H1 (cell line): ENCODE measurements at regions not wholly inside any gene's neighbourhood (a gene's known extent, or its start where the extent isn't known, plus 50 kb on each side); places are given as distances from the start of the nearest gene placed in this dataset.

Experiments
- CTCF ChIA-PET: fragments of 300-600 bp; sonication (Branson Sonifier 250); formaldehyde crosslinking; loops from one replicate; lab custom pipeline; 2021; ENCODE audit not compliant: partially characterized antibody; lab: Charles Lee
- POLR2A ChIA-PET: fragments of 300-600 bp; sonication (Branson Sonifier 250); formaldehyde crosslinking; loops from one replicate; lab custom pipeline; 2021; ENCODE audit warnings: inconsistent platforms; ENCODE audit not compliant: partially characterized antibody; lab: Charles Lee
- DNase-seq, 2 experiments: peaks; one replicate each; pipeline versions ENCODE4 v3.0.0 to v3.0.0-alpha.2; 2010 to 2022; ENCODE audit warnings: low spot score in 2 of 2, low read depth in 1 of 2, mixed read lengths in 1 of 2
- FAIRE-seq: peaks from 2 replicates; lab custom pipeline; 2011; peaks lifted over from hg19 to GRCh38; lab: Jason Lieb, UNC
- H2AFZ ChIP-seq: 2 replicates; pipeline ENCODE4 v1.8.1; 2012; ENCODE audit warnings: low read length, inconsistent platforms
- H2AK5ac ChIP-seq: 2 replicates; pipeline ENCODE4 v1.6.1; 2013; ENCODE audit warnings: low read depth, low read length
- H2BK120ac ChIP-seq: replicated peaks from 2 replicates; pipeline ENCODE3; 2013; ENCODE audit warnings: low read depth, low read length, inconsistent platforms
- H2BK12ac ChIP-seq: 2 replicates; pipeline ENCODE4 v1.6.1; 2013; ENCODE audit warnings: low read depth, low read length
- H2BK15ac ChIP-seq: 2 replicates; pipeline ENCODE4 v1.6.1; 2013; ENCODE audit warnings: low read length
- H2BK20ac ChIP-seq: 2 replicates; pipeline ENCODE4 v1.6.1; 2013; ENCODE audit warnings: low read length
- H2BK5ac ChIP-seq: 2 replicates; pipeline ENCODE4 v1.6.1; 2013; ENCODE audit warnings: low read depth, low read length
- H3K14ac ChIP-seq: 2 replicates; pipeline ENCODE4 v1.6.1; 2013; ENCODE audit warnings: inconsistent platforms; ENCODE audit not compliant: insufficient read length
- H3K18ac ChIP-seq: 2 replicates; pipeline ENCODE4 v1.6.1; 2013; ENCODE audit warnings: low read length; ENCODE audit errors: extremely low read depth
- H3K23ac ChIP-seq: 2 replicates; pipeline ENCODE4 v1.6.1; 2013; ENCODE audit warnings: inconsistent platforms; ENCODE audit not compliant: insufficient read length
- H3K23me2 ChIP-seq: 2 replicates; pipeline ENCODE4 v1.6.1; 2013; ENCODE audit warnings: low read depth, low read length
- H3K27ac ChIP-seq: 2 replicates; pipeline ENCODE4 v1.6.1; 2011; ENCODE audit warnings: low read depth, low read length, inconsistent platforms
- H3K27me3 ChIP-seq, 4 experiments: replicated peaks in 1 of 4; 1 replicate in 1 of 4; 2 replicates in 3 of 4; pipeline versions ENCODE4 v1.6.1 to v1.8.1; 2011 to 2013; ENCODE audit warnings: low read length in 3 of 4, mild to moderate bottlenecking in 3 of 4, inconsistent platforms in 2 of 4, mixed read lengths in 2 of 4, moderate library complexity in 1 of 4; ENCODE audit not compliant: control insufficient read depth in 3 of 4, insufficient read depth in 3 of 4; ENCODE audit errors: extremely low read depth in 1 of 4
- H3K36me3 ChIP-seq, 4 experiments: 2 replicates each; pipeline versions ENCODE4 v1.6.1 to v1.8.1; 2011 to 2013; ENCODE audit warnings: mild to moderate bottlenecking in 4 of 4, low read length in 3 of 4, moderate library complexity in 2 of 4, control low read depth in 1 of 4, inconsistent platforms in 1 of 4; ENCODE audit not compliant: insufficient read depth in 4 of 4, control insufficient read depth in 2 of 4
- H3K4ac ChIP-seq: replicated peaks from 2 replicates; pipeline ENCODE3; 2013; ENCODE audit warnings: low read length, low read depth, mixed read lengths, inconsistent platforms; ENCODE audit not compliant: insufficient read length
- H3K4me1 ChIP-seq, 4 experiments: replicated peaks in 1 of 4; 1 replicate in 1 of 4; 2 replicates in 3 of 4; pipeline versions ENCODE4 v1.6.1 to v1.8.1; 2011 to 2013; ENCODE audit warnings: low read length in 3 of 4, inconsistent platforms in 2 of 4, mixed read lengths in 1 of 4; ENCODE audit not compliant: insufficient read depth in 4 of 4, control insufficient read depth in 3 of 4
- H3K4me2 ChIP-seq, 2 experiments: 2 replicates each; pipeline versions ENCODE4 v1.6.1 to v1.8.1; 2011 to 2013; ENCODE audit warnings: low read depth in 2 of 2, low read length in 2 of 2, control low read depth in 1 of 2, inconsistent platforms in 1 of 2, mild to moderate bottlenecking in 1 of 2; ENCODE audit not compliant: insufficient read depth in 1 of 2
- H3K4me3 ChIP-seq, 4 experiments: fragments of 200-600, 300-600 bp in 1 of 4; sonication (generic), shearing (Covaris generic), sonication (Bioruptor Twin) in 1 of 4; 2 replicates each; pipeline versions ENCODE4 v1.5.1 to v1.8.1; 2011 to 2016; ENCODE audit warnings: low read length in 4 of 4, low read depth in 3 of 4, control low read depth in 2 of 4, inconsistent platforms in 2 of 4, mild to moderate bottlenecking in 2 of 4, mixed read lengths in 1 of 4, moderate library complexity in 1 of 4; ENCODE audit not compliant: insufficient read depth in 2 of 4; ENCODE audit errors: extremely low read depth in 1 of 4
- H3K56ac ChIP-seq: replicated peaks from 2 replicates; pipeline ENCODE3; 2013; ENCODE audit warnings: low read depth, mild to moderate bottlenecking, mixed read lengths, low read length, inconsistent platforms; ENCODE audit not compliant: insufficient read length
- H3K79me1 ChIP-seq: 2 replicates; pipeline ENCODE4 v1.6.1; 2013; ENCODE audit warnings: low read depth, low read length, control low read depth
- H3K79me2 ChIP-seq, 2 experiments: 2 replicates each; pipeline versions ENCODE4 v1.6.1 to v1.8.1; 2012 to 2013; ENCODE audit warnings: low read length in 2 of 2, mild to moderate bottlenecking in 2 of 2, inconsistent platforms in 1 of 2; ENCODE audit not compliant: insufficient read depth in 2 of 2, control insufficient read depth in 1 of 2
- H3K9ac ChIP-seq, 4 experiments: replicated peaks in 1 of 4; 1 replicate in 1 of 4; 2 replicates in 3 of 4; pipeline versions ENCODE4 v1.6.1 to v1.8.1; 2011 to 2013; ENCODE audit warnings: low read depth in 3 of 4, low read length in 3 of 4, control low read depth in 2 of 4, mild to moderate bottlenecking in 2 of 4, moderate library complexity in 2 of 4, inconsistent platforms in 1 of 4; ENCODE audit errors: extremely low read depth in 1 of 4
- H3K9me3 ChIP-seq, 2 experiments: 2 replicates each; pipeline versions ENCODE4 v1.6.1 to v1.8.1; 2012 to 2013; ENCODE audit warnings: mild to moderate bottlenecking in 2 of 2, moderate library complexity in 2 of 2, control low read depth in 1 of 2, inconsistent platforms in 1 of 2, low read depth in 1 of 2, low read length in 1 of 2, mixed read lengths in 1 of 2; ENCODE audit not compliant: insufficient read depth in 2 of 2
- H4K20me1 ChIP-seq, 2 experiments: replicated peaks in 1 of 2; 2 replicates each; pipeline versions ENCODE3 to v1.8.1; 2011 to 2013; ENCODE audit warnings: inconsistent platforms in 2 of 2, low read length in 2 of 2, mild to moderate bottlenecking in 1 of 2; ENCODE audit not compliant: insufficient read depth in 2 of 2, control insufficient read depth in 1 of 2
- H4K5ac ChIP-seq: 2 replicates; pipeline ENCODE4 v1.6.1; 2013; ENCODE audit warnings: low read length, low read depth, mixed read lengths, inconsistent platforms; ENCODE audit not compliant: insufficient read length
- H4K8ac ChIP-seq: 2 replicates; pipeline ENCODE4 v1.8.0; 2013; ENCODE audit warnings: mild to moderate bottlenecking, moderate library complexity, low read length, inconsistent platforms; ENCODE audit not compliant: insufficient read depth; ENCODE audit errors: extremely low read depth
- H4K91ac ChIP-seq: replicated peaks from 2 replicates; pipeline ENCODE3; 2013; ENCODE audit warnings: low read length, mixed read lengths, inconsistent platforms; ENCODE audit not compliant: insufficient read length
- ASH2L ChIP-seq: fragments of 200-600, 300-600 bp; sonication (generic); IDR thresholded peaks from one replicate; pipeline ENCODE4 v1.7.1; 2017; ENCODE audit warnings: low read length
- ATF2 ChIP-seq: IDR thresholded peaks from 2 replicates; pipeline ENCODE4 v1.6.1; 2012; ENCODE audit warnings: low read length, inconsistent platforms
- CHD2 ChIP-seq: IDR thresholded peaks from 2 replicates; pipeline ENCODE4 v1.6.1; 2012; ENCODE audit warnings: low read length, improper control_type of control experiment
- HDAC6 ChIP-seq: IDR thresholded peaks from one replicate; pipeline ENCODE4 v1.7.1; 2012; ENCODE audit warnings: low read depth, mild to moderate bottlenecking, inconsistent platforms, low read length, moderate library complexity
- RXRA ChIP-seq: IDR thresholded peaks from 2 replicates; pipeline ENCODE4 v1.6.1; 2011; ENCODE audit warnings: low read depth, mild to moderate bottlenecking, low read length, moderate library complexity; ENCODE audit not compliant: insufficient read depth
- SIN3A ChIP-seq, 2 experiments: IDR thresholded peaks in 1 of 2; conservative IDR thresholded peaks in 1 of 2; 2 replicates each; pipeline ENCODE4 v1.6.1; 2011 to 2012; ENCODE audit warnings: low read length in 2 of 2, improper control_type of control experiment in 1 of 2, low read depth in 1 of 2, mild to moderate bottlenecking in 1 of 2
- TAF1 ChIP-seq: IDR thresholded peaks from 2 replicates; pipeline ENCODE4 v1.6.1; 2011; ENCODE audit warnings: mild to moderate bottlenecking, low read depth, low read length
- TCF12 ChIP-seq: IDR thresholded peaks from 2 replicates; pipeline ENCODE4 v1.6.1; 2011; ENCODE audit warnings: low read depth, mild to moderate bottlenecking, low read length
- WGBS, 2 experiments: shearing (Covaris generic) in 1 of 2; methylation state at CpG; one replicate each; pipeline versions ENCODE4 v1.1.6 to v1.1.7; 2013 to 2015; ENCODE audit warnings: low lambda C conversion rate in 2 of 2, mixed read lengths in 2 of 2, inconsistent platforms in 1 of 2, low coverage in 1 of 2, missing lambda C conversion rate in 1 of 2; ENCODE audit not compliant: insufficient replicate concordance in 2 of 2, insufficient coverage in 1 of 2, insufficient read length in 1 of 2; ENCODE audit errors: extremely low coverage in 1 of 2, missing lambda C conversion rate in 1 of 2; 5-methylcytosine and 5-hydroxymethylcytosine counted together

GRCh38 chr12:45674181-45674977 lies 55.1 kb upstream of the ARID2 start:
- TF ChIP-seq ASH2L, result no peak
- TF ChIP-seq HDAC6, result no peak
- TF ChIP-seq TAF1, result no peak
- TF ChIP-seq ATF2, result no peak
- no peak for TF ChIP-seq CHD2
- TF ChIP-seq TCF12, result no peak
- no peak for TF ChIP-seq SIN3A (conservative IDR thresholded peaks at IDR 0.05 in 1 of 2, IDR thresholded peaks at IDR 0.05 in 1 of 2; ENCODE audit: low read depth in 1 of 2, low read length in 2 of 2)
- no peak for TF ChIP-seq RXRA
- no peak overlapping the region for H3K14ac ChIP-seq
- no peaks in the 10 kb centered on the region for H3K79me1 ChIP-seq
- H2BK20ac ChIP-seq, result no peak overlapping the region
- H3K18ac ChIP-seq, result no peak overlapping the region
- H3K4me3 ChIP-seq, result no peak overlapping the region
- no peak overlapping the region for H2BK5ac ChIP-seq
- H3K27ac ChIP-seq, result no peak overlapping the region
- H3K36me3 ChIP-seq, result no peaks in the 10 kb centered on the region
- H3K4ac ChIP-seq, result no peak overlapping the region
- no peak overlapping the region for H2BK15ac ChIP-seq
- POLR2A ChIA-PET, result no interaction called here
- no peaks in the 10 kb centered on the region for H3K9me3 ChIP-seq
- no peak overlapping the region for H2BK12ac ChIP-seq
- H3K23me2 ChIP-seq, result no peaks in the 10 kb centered on the region
- no peaks in the 10 kb centered on the region for H3K27me3 ChIP-seq
- no peak overlapping the region for H3K23ac ChIP-seq
- DNase-seq (no peak), FAIRE-seq (no peak)
- H2AFZ ChIP-seq, result no peak overlapping the region
- 78% methylated on average over 6 of the region's 6 CpGs; no CpG with 5 or more reads in 1 of the 2 experiments for WGBS, 2 experiments
- H4K8ac ChIP-seq, result no peak overlapping the region
- no peak overlapping the region for H4K91ac ChIP-seq
- no peak overlapping the region for H3K56ac ChIP-seq
- H4K5ac ChIP-seq, result no peak overlapping the region
- no peaks in the 10 kb centered on the region for H4K20me1 ChIP-seq
- H3K79me2 ChIP-seq, result no peaks in the 10 kb centered on the region
- no peak overlapping the region for H2BK120ac ChIP-seq
- H3K9ac ChIP-seq, result no peak overlapping the region
- H3K4me1 ChIP-seq, result no peaks in the 10 kb centered on the region
- H3K4me2 ChIP-seq, result no peak overlapping the region
- H2AK5ac ChIP-seq, result no peak overlapping the region
- CTCF ChIA-PET, result interaction anchor here (1.5 kb wide), 1 partner anchor 13 kb away, joined by 4 read pairs; no protein-coding TSS in a partner anchor
